ENCODE measurements at regions not wholly inside any gene's neighbourhood (a gene's known extent, or its start where the extent isn't known, plus 50 kb on each side); places are given as distances from the start of the nearest gene placed in this dataset.

- TF ChIP-seq CTCF (IDR thresholded peaks at IDR 0.05) = no peak
- no peak for TF ChIP-seq EP300 (IDR thresholded peaks at IDR 0.05)
- no peak for TF ChIP-seq POLR2AphosphoS5 (IDR thresholded peaks at IDR 0.05)
- TF ChIP-seq POLR2A (IDR thresholded peaks at IDR 0.05) = no peak
- intact Hi-C loops (cut with DNase I; ENCODE audit: low total_unique reads) = no loop called here
- WGBS, 5 donors = 71 to 82% (median 79%) methylated on average over 3 of the region's 3 CpGs
- Histone ChIP-seq H3K4me1 (no peaks in the 10 kb centered on the region), H3K27ac (no peak overlapping the region), H3K4me3 (no peak overlapping the region), H3K27me3 (no peaks in the 10 kb centered on the region), H3K36me3 (no peaks in the 10 kb centered on the region), H3K9me3 (peaks cover 0 to 7% (median 3%) of the 10 kb centered on the region in 4 donors)
- DNase-seq = no peak
Observed at GRCh38 chr14:94946244-94946643, 176.3 kb upstream of the GSC start.

GRCh38 chr14:94945615-94946014 lies 175.7 kb upstream of the GSC start:
- Histone ChIP-seq H3K36me3 (no peaks in the 10 kb centered on the region), H3K27ac (no peak overlapping the region), H3K9me3 (peaks cover 0 to 7% (median 3%) of the 10 kb centered on the region in 4 donors), H3K4me1 (no peaks in the 10 kb centered on the region), H3K4me3 (no peak overlapping the region), H3K27me3 (no peaks in the 10 kb centered on the region)
- no peak for TF ChIP-seq POLR2AphosphoS5 (IDR thresholded peaks at IDR 0.05)
- no peak for TF ChIP-seq POLR2A (IDR thresholded peaks at IDR 0.05)
- no peak for TF ChIP-seq CTCF (IDR thresholded peaks at IDR 0.05)
- TF ChIP-seq EP300 (IDR thresholded peaks at IDR 0.05) = no peak
- DNase-seq = no peak
- WGBS, 5 donors = 79 to 87% (median 82%) methylated on average over 8 of the region's 8 CpGs
- intact Hi-C loops (cut with DNase I; ENCODE audit: low total_unique reads) = no loop called here

GRCh38 chr14:94944636-94945258 lies 174.8 kb upstream of the GSC start:
- Histone ChIP-seq H3K27ac (no peak overlapping the region), H3K36me3 (no peaks in the 10 kb centered on the region), H3K9me3 (peaks cover 0 to 7% (median 3%) of the 10 kb centered on the region in 4 donors), H3K4me1 (no peaks in the 10 kb centered on the region), H3K4me3 (no peak overlapping the region), H3K27me3 (no peaks in the 10 kb centered on the region)
- TF ChIP-seq EP300 (IDR thresholded peaks at IDR 0.05) (no peak), POLR2A (IDR thresholded peaks at IDR 0.05) (no peak), CTCF (IDR thresholded peaks at IDR 0.05) (no peak), POLR2AphosphoS5 (IDR thresholded peaks at IDR 0.05) (no peak)
- no peak for DNase-seq
- intact Hi-C loops (cut with DNase I; ENCODE audit: low total_unique reads) = no loop called here
- WGBS, 5 donors = 90 to 93% (median 92%) methylated on average over 6 to 7 of the region's 7 CpGs

GRCh38 chr14:94942601-94943000 lies 172.7 kb upstream of the GSC start:
- WGBS, 5 donors = 76 to 100% (median 79%) methylated on average over 2 to 4 of the region's 4 CpGs
- no peaks in the 10 kb centered on the region for H3K27me3 ChIP-seq
- intact Hi-C loops (cut with DNase I; ENCODE audit: low total_unique reads) = no loop called here

More at GRCh38 chr14:94942601-94943000, 172.7 kb upstream of the GSC start:
- Histone ChIP-seq H3K36me3 (no peaks in the 10 kb centered on the region), H3K27ac (no peak overlapping the region), H3K4me1 (peaks cover 0 to 2% (median under 1%) of the 10 kb centered on the region in 4 donors), H3K9me3 (peaks cover 0 to 3% (median under 1%) of the 10 kb centered on the region in 4 donors), H3K4me3 (no peak overlapping the region)
- no peak for DNase-seq
- TF ChIP-seq POLR2A (IDR thresholded peaks at IDR 0.05) (no peak), POLR2AphosphoS5 (IDR thresholded peaks at IDR 0.05) (no peak), EP300 (IDR thresholded peaks at IDR 0.05) (no peak), CTCF (IDR thresholded peaks at IDR 0.05) (no peak)
